GM20431 (cell line): ENCODE measurements at regions not wholly inside any gene's neighbourhood (a gene's known extent, or its start where the extent isn't known, plus 50 kb on each side); places are given as distances from the start of the nearest gene placed in this dataset.
"Not testable (repeated sequence)": the region's sequence is repeated elsewhere in the genome, so short reads cannot be mapped to it uniquely, and the experiment has no call there.

ENCODE experiments used
- in situ Hi-C: fragments of 300-500 bp; cut with MseI, MboI; formaldehyde crosslinking; loops from one replicate; pipeline ENCODE4 v1.15.0; 2020; ENCODE audit warnings: low sequenced_read_pairs; ENCODE audit not compliant: unreplicated experiment

GRCh38 chr10:71014021-71014805 is 125.8 kb upstream of the PCBD1 start:
- in situ Hi-C loops: no loop called here

- in situ Hi-C loops: no loop called here
Observed at GRCh38 chr10:71015674-71016073, 127.3 kb upstream of the PCBD1 start.

GRCh38 chr10:71020061-71020460 is 131.7 kb upstream of the PCBD1 start:
- in situ Hi-C loops: not testable (repeated sequence)

DNA sequence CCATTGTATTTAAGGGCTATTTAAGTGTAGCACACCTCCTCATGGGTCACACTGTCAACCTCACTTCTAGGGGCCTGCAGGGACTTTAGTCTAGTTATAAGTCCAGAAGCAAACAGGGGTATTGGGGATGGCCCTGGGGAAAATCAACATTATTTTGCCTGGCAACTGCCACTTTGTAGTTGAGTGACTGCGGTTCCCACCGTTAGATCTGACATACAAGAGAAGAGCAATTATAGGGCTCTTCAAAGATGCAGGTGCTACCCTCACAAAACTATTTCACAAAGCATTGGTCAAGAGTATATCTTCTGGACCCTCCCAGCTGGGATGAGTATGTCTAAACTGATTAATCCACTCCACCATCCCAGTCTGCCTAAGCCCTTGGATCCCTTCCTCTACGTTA is 133.0 kb upstream of the PCBD1 start:
- in situ Hi-C loops: no loop called here

- in situ Hi-C loops: no loop called here
Observed at GRCh38 chr10:71023704-71024283, 135.4 kb upstream of the PCBD1 start.

- in situ Hi-C loops: no loop called here
Observed at GRCh38 chr10:71024490-71024889, 136.1 kb upstream of the PCBD1 start.

DNA sequence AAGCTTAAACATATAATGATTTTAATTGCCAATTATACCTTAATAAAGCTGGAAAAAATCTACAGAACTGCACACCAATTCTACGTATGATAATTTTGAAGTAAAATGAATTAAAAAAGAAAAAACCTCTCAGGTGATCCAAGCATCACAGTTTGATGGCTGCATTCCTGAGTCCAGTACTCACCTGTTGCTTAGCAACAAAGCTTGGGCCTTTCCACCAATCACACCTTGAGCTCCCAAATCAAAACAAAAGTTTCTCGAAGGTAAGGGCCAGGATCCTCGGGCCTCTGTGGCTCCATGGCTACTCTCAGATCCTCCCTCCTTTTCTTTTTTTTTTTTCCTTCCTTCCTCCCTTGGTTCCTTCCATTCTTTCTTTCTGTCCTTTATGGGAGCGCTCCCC is 137.2 kb upstream of the PCBD1 start:
- in situ Hi-C loops: no loop called here

DNA sequence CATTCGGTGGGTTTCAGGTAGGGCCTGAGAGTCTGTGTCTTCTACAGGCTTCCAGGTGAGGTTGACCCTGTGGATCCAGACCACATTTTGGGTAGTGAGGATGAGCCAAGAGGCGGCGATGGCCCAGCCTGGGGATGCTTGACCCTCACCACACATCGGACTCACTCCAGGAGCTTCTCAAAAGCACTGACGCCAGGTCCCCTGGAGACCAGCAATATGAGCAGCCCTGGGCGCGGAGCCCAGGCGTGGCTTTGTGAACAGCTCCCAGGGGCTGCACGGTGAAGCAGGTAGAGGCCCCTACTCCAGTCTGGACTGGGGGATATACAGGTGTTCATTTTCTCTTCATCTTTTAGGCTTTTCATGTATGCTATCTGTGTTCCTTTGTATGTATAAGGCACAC is 139.7 kb upstream of the PCBD1 start:
- in situ Hi-C loops: no loop called here

GRCh38 chr10:71029411-71029892 is 141.1 kb upstream of the PCBD1 start:
- in situ Hi-C loops: no loop called here

- in situ Hi-C loops: no loop called here
Observed at GRCh38 chr10:71029907-71030306, 141.5 kb upstream of the PCBD1 start.

- in situ Hi-C loops: no loop called here
Observed at GRCh38 chr10:71031026-71031425, 142.7 kb upstream of the PCBD1 start.

DNA sequence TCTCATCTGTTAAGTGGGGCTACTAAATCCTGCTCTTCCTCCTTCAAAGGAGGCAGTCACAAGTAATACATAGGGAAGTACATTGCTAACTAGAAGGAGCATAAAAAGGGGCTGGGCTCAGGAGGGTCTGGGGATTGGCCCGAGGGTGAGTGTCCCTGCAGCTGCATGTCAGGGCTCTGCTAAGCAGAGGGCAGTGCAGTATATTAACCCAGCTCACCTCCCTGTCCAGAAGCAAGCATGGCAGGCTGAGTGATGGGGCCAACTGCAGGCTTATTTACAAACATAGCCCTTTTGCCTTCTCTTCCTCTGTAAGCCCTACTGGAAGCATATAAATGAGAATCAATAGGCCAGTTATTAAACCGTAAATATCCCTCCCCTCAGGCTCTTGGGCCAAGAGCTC is 143.2 kb upstream of the PCBD1 start:
- in situ Hi-C loops: no loop called here

DNA sequence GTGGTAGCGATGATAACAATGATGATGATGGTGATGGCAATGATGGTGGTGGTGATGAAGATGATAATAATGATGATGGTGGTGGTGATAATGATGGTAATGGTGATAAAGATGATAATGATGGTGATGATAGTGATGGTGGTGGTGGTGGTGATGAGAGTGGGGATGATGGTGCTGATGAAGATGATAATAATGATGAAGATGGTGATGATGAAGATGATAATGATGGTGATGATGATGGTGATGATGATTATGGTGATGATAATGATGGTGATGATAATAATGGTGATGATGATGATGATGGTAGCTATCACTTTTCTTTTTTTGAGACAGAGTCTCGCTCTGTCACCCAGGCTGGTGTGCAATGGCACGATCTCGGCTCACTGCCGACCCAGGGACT is 144.5 kb upstream of the PCBD1 start:
- in situ Hi-C loops: no loop called here

- in situ Hi-C loops: no loop called here
Observed at GRCh38 chr10:71033396-71033980, 145.1 kb upstream of the PCBD1 start.

- in situ Hi-C loops: no loop called here
Observed at GRCh38 chr10:71035511-71036296, 147.3 kb upstream of the PCBD1 start.

DNA sequence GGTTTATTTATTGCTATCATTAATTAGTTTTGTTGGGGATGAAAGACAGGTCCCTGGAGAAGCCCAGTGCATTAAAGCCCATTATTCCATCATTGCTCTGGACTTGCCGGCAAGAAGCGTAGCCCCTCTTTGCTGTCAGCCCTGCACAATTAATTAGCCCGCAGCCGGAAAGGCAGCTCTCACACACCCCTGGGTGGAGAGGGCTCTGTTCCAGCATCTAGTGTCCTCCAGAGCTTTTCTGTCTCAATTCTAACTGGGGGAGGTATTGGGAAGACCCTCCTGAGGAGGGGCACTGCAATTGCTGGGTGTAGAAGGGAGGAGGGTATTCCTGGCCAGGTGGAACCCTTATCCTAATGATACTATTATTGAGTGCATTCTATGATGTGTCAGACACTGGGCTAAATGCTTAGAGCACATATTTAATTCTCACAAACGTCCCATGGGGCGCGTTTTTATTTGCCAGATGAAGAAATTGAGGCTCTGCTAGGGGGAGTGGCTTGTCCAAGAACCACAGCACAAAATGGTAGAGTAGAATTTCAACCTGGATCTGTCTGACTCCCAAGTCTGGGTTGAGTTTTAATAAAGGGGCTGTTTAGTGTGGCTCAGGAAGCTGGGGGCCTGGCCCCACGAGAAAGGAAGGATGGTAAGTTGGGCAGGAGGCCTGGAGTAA is 148.1 kb upstream of the PCBD1 start:
- in situ Hi-C loops: no loop called here

GRCh38 chr10:71038091-71038633 is 149.8 kb upstream of the PCBD1 start:
- in situ Hi-C loops: no loop called here

DNA sequence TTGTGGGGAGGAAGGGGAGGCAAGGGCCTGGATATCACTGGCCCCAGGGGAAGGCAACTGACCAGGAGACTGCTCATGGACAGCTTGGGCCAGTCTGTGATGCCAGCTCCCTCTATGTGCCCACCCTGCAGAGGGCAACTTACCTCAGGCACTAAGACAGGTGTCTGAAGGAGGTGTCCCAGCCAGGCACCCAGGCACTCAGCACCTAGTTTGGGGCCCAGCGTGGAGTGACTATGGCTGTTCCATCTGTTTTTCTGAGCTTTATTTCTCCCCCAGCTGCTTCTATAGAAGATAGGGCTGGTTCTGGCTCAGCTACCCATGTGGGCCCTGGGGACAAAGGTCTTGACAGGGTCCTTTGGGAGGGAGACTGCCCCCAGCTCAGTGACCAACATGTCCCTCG is 150.6 kb upstream of the PCBD1 start:
- in situ Hi-C loops: no loop called here

DNA sequence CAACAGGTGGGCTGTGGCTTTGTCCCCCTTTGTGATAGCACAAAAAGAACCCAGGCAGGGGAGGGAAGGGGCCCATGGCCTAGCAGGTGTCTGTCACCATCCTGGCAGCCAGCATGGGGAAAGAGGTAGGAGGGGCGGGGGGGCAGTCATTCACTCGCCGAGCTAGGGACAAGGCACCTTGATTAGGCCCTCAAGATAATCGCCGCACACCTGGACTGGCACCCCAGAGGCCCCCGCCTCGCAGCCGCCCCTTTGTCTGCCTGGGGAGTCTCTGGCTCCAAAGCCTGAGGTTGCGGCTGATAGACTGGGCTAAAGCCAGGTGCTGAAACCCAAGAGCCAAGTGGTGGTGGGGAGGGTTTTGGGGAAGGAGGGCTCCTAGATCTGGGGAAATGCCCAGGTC is 151.2 kb upstream of the PCBD1 start:
- in situ Hi-C loops: no loop called here

GRCh38 chr10:71040343-71040742 is 152.0 kb upstream of the PCBD1 start:
- in situ Hi-C loops: no loop called here
